HG03108 (cell line): ENCODE measurements at regions not wholly inside any gene's neighbourhood (a gene's known extent, or its start where the extent isn't known, plus 50 kb on each side); places are given as distances from the start of the nearest gene placed in this dataset.

Source experiments
- ATAC-seq: cut with Tn5 transposase; IDR thresholded peaks from one replicate; pipeline ENCODE4 v1.9.1; 2021; ENCODE audit warnings: moderate library complexity; ENCODE audit not compliant: unreplicated experiment

DNA sequence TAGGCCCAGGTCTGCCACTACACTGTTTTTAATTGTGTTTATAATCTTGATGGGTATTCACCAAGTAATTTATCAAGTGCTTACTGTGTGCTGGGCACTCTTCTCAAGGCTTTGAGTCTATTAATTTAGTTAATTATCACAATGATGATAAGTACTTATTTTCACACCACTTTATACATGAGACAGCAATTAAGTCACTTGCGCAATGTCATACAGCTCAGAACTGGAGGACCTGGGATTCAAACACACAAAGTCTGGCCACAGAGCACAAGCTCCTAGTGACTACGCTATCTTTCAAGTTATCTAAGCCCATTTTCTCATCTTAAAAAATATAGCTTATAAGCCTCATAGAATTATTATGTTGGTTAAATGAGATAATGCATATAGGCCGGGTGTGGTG lies 85.0 kb downstream of the LLPH start:
- no peak for ATAC-seq

DNA sequence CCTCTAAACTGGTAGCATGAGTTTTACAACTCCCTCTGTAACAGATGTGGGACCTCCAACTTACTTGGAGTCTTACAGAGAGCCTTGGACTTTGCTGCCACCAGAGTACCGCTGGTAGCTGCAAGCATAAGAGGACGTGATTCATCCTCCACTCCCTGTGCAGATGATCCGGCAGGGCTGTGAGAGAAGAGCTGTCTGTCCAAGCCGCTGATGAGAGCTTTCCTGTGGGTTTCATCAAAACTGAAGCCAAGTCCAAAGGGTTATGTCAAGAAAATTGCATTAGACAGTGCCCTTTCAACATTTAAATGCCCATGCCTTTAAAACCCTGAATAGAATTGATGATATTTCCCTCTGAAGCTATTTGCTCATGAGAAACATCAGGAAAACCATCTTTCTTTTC lies 85.8 kb downstream of the LLPH start:
- no peak for ATAC-seq

DNA sequence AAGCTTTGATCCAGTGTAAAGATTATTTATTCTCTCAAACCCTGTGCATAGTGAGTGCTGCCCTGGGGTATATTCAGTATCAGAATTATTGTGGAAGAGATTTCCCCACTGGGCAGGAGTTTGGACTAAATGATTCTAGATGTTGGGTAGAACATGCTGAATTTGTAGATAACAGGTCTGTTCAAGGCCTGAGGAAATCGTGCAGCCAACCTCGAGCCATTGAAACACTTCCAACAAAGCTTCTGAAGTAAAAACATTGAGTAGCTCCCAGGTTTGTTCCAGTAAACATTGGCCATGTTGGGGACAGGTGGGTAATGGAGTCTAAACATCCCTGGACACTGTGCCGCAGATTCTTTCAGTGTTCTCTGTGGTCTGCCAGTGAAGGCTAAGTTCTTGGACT lies 87.5 kb downstream of the LLPH start:
- ATAC-seq = no peak

DNA sequence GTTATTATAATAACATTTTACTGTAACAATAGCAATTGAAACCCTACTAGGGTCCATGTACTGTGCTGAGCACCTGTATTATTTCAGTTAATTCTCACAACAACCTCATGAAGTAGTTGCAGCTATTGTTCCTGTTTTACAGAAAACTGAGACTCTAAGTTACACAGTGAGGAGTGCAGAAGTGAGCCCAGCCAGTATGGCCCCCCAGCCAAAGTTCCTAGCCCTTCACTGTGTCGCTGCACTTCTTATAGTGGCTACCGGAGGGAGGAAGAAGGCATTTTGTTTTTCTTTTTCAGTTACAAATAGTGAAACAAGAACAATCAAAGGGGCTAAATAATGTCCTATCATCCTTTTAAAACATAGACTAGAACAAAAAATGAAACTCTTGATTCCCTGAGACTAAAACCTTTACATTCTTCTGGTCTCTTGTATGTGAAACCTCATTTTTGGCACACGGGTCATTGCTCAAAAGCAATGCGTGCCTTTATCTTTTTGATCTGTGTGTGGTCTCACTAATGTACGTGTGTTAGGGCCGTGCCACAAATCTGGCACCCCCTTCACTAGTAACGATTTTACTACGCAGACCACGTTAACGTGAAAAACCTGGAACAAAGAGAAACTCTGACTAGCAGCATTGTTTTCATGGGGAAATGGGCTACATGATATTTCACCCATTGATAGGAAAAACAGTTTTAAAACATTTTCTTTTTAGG lies 88.7 kb downstream of the LLPH start:
- ATAC-seq = no peak

DNA sequence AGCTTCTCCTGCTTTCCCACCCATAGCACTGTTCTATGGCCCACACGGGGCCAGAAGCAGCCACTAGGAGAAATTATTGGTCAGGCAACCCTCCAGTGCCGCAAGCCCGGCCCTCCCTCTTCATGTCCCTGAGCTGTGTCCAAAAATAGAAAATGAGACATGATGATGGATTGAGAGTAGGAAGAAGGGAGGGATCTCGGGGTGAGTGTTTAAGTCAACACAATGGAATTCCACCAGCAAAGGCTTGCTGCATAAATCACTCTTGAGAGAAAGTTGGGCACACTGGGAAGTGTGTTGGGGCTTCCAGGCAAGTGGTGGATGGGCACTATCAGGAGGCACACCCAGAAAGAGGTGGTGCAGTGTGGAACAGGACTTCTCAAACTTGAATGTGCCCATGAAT lies 94.2 kb downstream of the LLPH start:
- ATAC-seq = no peak

DNA sequence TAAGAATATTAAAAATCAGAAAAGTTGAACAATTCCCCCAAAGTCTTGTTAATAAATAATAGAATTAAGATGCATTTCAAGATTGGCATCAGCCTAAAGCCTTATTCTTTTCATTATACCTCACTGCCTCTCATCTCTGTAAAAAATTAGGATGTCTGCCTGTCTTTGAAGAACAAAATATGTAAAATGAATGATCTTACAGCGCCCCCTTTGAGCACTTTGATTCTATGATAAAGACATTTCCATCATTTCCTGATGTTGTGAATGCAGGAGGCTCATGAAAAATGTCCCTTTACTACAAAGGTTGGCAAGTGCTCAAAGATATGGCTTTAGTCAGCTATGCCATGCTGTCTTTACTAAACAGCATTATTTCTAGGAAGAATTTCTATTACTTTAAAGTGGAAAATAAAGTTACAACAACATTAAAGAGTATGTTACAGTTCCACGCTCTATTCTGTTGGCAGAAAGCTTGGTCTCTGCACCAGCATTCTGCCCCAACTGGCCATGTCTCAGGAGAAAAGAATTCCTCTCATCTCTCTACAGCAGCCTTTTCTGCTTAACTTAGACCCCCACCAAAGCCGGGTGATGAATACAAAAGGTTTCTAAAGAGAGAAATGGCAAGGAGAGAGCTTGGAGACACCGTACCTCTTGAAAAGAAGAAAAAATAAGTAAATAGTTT lies 95.1 kb downstream of the LLPH start:
- ATAC-seq = no peak

DNA sequence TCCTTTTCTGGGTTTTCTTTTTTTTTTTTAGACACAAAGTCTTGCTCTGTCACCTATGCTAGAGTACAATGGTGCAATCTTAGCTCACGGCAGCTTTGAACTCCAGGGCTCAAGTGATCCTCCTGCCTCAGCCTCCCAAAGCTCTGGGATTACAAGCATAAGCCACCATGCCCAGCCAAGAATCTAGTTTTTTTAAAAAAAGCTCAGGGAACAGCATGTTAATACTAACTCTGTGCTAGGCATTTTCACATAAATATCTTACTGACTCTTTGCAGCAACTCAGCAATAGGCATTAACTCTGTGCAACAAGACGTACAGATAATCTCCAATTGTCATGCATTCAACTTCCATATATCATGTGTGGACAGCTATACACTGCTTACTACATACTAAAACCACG lies 97.4 kb downstream of the LLPH start:
- ATAC-seq = no peak

DNA sequence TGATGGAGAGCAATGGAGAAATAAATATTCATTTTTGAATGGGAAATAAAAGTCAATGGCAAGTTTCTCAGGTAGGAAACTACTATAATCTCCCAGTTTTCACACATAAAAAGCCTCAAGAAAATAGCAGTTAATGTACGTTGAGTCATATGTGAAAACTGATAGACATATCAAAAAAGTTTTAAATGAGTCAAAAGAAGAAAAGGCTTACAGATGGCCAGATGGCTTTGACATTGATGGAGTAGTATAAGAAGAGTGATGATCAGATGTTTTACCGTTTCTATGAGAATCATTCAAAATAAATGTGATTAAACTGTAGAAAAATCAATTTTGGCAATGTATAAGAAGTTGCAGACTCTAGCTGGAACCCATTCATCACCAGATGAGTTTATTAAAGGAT lies 97.8 kb downstream of the LLPH start:
- no peak for ATAC-seq

DNA sequence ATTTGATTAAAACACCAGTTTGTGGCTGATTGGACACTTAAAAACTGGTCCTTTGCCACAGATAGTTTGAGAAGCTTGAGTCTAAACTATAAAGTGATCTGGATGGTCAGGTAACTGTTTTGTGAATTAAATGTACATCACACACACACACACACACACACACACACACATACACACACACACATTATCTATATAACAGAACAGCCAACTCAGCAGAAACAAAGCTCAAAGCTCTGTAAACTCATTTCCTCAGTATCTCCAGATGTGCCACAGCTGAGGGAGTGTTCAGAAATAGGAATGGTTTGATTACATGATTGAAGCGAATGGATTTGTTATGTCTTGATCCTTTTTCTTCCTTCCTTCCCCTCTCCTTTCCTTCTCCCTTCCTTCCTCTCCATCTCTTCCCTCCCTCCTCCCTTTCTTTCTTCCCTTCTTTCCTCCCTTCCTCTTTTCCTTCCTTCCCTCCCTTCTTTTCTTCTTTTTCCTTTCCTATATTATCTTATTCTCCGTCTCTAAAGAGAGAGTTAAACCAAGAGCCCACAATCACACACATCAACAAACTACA lies 100.3 kb downstream of the LLPH start:
- ATAC-seq = no peak

DNA sequence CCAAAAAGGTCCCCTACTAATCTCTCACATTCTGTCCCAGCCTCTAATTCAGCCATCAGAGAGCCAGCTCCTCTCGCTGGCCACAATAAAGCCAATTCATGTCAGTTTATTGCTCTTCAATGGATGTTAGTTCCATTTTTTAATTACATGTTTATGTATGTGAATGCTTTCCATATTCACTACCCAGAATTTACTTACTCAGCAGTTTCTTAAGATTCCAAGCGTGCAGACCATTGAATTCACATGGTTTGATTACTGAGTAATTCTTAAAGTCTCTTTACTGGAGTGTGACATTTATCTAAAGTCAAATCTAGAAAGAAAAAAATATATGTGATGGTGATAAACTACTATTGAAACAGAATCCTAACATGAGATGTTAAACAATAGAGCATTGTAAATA lies 102.2 kb downstream of the LLPH start:
- no peak for ATAC-seq

DNA sequence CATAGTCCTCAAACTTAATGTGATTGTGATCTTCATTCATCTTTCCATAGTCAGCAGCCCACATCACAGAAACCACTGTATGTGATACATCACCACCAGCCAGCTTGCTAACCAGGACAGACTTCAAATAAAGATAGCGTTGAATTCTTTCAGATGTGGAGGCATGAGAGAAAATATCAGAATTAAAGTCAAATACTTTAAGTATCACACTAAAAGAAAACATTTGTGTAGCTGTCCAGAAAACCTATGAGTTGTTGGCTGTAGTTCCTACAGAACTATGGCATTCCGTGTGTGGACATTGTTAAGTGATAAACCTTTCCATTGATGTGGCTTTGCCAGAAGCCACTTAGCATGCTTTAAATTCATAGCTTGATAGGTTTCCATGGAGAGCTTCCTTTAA lies 105.1 kb downstream of the LLPH start:
- ATAC-seq = no peak

DNA sequence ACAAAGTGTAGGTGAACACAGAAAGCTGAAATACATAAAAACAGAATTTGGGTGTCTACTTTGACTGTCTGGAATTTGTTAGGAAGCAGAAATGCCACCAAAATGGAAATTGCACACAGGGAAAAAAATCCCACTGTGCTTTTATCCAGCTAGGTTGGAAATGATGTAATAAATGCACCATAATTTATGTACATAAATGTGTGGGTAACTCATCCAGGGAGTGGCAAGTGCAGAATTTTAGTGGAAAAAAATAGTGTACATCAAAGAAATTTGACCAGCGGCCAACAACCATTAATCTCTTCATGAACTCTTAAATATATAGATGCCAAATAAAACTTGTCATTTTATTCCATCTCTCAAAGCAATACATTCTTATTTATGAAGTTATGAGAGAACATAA lies 105.6 kb downstream of the LLPH start:
- no peak for ATAC-seq

DNA sequence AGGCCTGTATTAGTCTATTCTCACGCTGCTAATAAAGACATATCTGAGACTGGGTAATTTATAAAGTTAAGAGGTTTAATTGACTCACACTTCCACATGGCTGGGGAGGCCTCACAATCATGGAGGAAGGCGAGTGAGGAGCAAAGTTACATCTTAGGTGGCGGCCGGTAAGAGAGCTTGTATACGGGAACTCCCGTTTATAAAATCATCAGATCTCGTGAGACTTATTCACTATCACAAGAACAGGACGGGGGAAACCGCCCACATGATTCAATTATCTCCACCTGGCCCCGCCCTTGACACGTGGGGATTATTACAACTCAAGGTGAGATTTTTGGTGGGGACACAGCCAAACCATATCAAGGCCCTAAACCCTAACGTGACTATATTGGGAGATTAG lies 110.1 kb downstream of the LLPH start:
- no peak for ATAC-seq

DNA sequence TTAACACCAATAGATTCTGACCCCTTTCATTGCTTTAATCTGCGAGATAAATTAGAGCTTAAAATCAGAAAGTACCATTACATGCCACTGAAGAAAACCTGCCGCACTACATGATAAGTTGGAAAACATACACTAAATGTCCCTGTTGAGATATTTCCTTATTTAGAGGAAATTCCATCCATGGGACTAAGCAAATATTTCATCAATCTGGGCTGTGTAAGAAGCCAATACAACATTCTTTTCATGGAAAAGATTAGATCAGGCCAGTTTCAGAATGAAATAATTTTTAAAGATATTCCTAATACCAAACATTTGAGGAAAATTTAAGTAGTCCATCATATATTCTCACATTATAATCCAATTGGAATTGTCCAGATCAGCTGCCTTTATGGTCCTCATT lies 112.8 kb downstream of the LLPH start:
- ATAC-seq = no peak
